Neuron (in vitro differentiated cells): ENCODE measurements at regions not wholly inside any gene's neighbourhood (a gene's known extent, or its start where the extent isn't known, plus 50 kb on each side); places are given as distances from the start of the nearest gene placed in this dataset.

Experiments used
- H2AFZ ChIP-seq: one replicate; pipeline ENCODE4 v1.6.1; 2013; ENCODE audit warnings: low read depth, mild to moderate bottlenecking, inconsistent platforms, low read length, moderate library complexity
- H3K27me3 ChIP-seq: one replicate; pipeline ENCODE4 v1.6.1; 2013; ENCODE audit warnings: low read length; ENCODE audit not compliant: insufficient read depth
- H3K36me3 ChIP-seq: one replicate; pipeline ENCODE4 v1.6.1; 2013; ENCODE audit warnings: low read length; ENCODE audit not compliant: insufficient read depth
- H3K4me1 ChIP-seq: one replicate; pipeline ENCODE4 v1.6.1; 2013; ENCODE audit warnings: low read length; ENCODE audit not compliant: insufficient read depth
- H3K4me3 ChIP-seq: 2 replicates; pipeline ENCODE4 v1.5.1; 2013; ENCODE audit warnings: mild to moderate bottlenecking, low read length, moderate library complexity
- H3K9me3 ChIP-seq: one replicate; pipeline ENCODE4 v1.6.1; 2013; ENCODE audit warnings: low read length

- H2AFZ ChIP-seq = no peak overlapping the region
- H3K4me1 ChIP-seq = no peaks in the 10 kb centered on the region
These were observed 1413.0 kb downstream of the PCDH7 start for GRCh38 chr4:32133141-32133540.

GRCh38 chr4:32133734-32134133 lies 1413.6 kb downstream of the PCDH7 start:
- H3K4me3 ChIP-seq = no peak overlapping the region
- H3K9me3 ChIP-seq = no peaks in the 10 kb centered on the region
- no peaks in the 10 kb centered on the region for H3K27me3 ChIP-seq
- no peak overlapping the region for H2AFZ ChIP-seq
- no peaks in the 10 kb centered on the region for H3K36me3 ChIP-seq
- H3K4me1 ChIP-seq = no peaks in the 10 kb centered on the region

More at GRCh38 chr4:32133141-32133540, 1413.0 kb downstream of the PCDH7 start:
- Histone ChIP-seq H3K27me3 (no peaks in the 10 kb centered on the region), H3K36me3 (no peaks in the 10 kb centered on the region), H3K9me3 (no peaks in the 10 kb centered on the region), H3K4me3 (no peak overlapping the region)

DNA sequence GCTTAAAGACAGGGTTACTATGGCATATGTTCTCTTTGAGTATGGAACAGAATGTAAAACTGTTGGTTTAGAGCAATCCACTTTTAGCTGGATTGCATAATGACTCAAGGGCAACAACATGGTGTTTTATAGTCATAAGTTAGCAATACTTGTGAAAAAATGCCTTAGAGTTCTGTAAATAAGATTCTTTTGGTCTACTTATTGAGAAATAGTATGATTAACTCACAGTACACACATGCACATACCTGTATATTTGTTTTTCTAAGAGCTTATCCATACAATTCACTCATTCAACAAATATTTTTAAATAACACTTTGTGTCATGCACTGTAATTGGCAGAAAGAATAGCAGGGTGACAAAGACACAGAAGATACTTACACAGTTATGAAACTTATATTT lies 1415.5 kb downstream of the PCDH7 start:
- no peak overlapping the region for H2AFZ ChIP-seq
- no peaks in the 10 kb centered on the region for H3K36me3 ChIP-seq
- no peaks in the 10 kb centered on the region for H3K27me3 ChIP-seq
- H3K4me3 ChIP-seq = no peak overlapping the region
- no peaks in the 10 kb centered on the region for H3K4me1 ChIP-seq
- H3K9me3 ChIP-seq = no peaks in the 10 kb centered on the region

- Histone ChIP-seq H3K9me3 (no peaks in the 10 kb centered on the region), H3K27me3 (no peaks in the 10 kb centered on the region), H3K4me3 (no peak overlapping the region), H2AFZ (no peak overlapping the region), H3K4me1 (no peaks in the 10 kb centered on the region), H3K36me3 (no peaks in the 10 kb centered on the region)
These were observed 1416.1 kb downstream of the PCDH7 start for GRCh38 chr4:32136081-32136787.

DNA sequence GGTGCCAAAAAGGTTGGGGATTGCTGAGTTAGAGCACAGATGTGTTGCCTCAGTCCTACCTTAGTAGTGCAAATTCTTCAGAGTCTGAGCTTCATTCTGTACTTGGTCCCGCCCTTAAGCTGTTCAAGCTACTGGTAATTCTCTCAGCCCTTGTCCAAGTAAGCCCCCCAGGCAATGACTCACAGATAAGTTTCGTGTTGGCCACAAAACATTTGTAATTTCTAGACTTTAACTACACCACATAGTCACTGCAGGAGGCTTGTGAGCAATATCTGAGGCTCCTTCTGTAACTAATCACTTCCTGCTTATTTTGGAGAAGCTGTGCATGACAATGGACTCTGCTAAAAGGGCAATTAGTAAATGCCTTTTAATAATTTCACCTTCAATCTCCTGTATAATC lies 1420.5 kb downstream of the PCDH7 start:
- Histone ChIP-seq H3K4me3 (no peak overlapping the region), H3K9me3 (no peaks in the 10 kb centered on the region), H3K27me3 (no peaks in the 10 kb centered on the region), H2AFZ (no peak overlapping the region), H3K36me3 (no peaks in the 10 kb centered on the region), H3K4me1 (no peaks in the 10 kb centered on the region)

DNA sequence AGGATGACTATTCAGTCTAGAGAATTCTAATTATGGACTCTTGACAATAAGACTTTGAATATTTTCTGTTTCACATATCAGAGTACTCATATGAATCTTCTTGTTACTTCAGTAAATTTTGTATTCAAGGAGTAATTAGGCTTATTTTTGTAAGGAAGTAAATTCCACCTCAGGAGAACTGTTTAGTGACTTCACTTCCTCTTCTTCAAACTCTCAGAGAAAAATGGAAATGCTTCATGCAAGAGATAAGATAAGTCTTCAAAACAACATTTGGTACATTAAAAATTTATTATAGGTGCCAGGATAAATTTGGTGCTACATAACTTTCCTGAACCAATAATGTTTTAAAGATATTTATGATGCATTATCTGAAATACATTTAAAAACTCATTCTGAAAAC lies 1421.9 kb downstream of the PCDH7 start:
- H3K4me1 ChIP-seq = no peaks in the 10 kb centered on the region
- H2AFZ ChIP-seq = no peak overlapping the region
- H3K36me3 ChIP-seq = no peaks in the 10 kb centered on the region
- H3K27me3 ChIP-seq = no peaks in the 10 kb centered on the region
- no peak overlapping the region for H3K4me3 ChIP-seq
- no peaks in the 10 kb centered on the region for H3K9me3 ChIP-seq

DNA sequence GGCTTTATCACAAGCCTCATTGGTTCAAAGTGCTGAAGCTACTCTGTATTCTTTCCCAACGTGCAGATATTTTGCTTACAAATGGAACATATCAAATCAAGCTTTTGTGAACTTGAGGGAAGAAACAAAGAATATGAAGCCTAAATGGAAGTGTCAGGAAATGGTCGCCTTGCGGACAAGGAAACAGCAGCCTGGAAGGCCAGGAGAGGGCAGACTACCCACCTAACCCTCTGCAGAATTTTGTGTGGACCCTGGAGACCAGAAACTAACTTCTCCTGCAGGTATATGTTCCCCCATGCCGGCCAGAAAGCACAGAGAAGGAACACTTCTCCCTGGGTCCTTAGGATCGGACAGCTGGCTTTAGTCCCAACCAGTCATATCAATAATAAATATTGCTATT lies 1425.8 kb downstream of the PCDH7 start:
- H2AFZ ChIP-seq = no peak overlapping the region

GRCh38 chr4:32147446-32148085 lies 1427.4 kb downstream of the PCDH7 start:
- no peaks in the 10 kb centered on the region for H3K27me3 ChIP-seq
- no peaks in the 10 kb centered on the region for H3K36me3 ChIP-seq
- H3K4me3 ChIP-seq = no peak overlapping the region
- H3K9me3 ChIP-seq = no peaks in the 10 kb centered on the region
- H2AFZ ChIP-seq = no peak overlapping the region
- peaks cover 2% of the 10 kb centered on the region for H3K4me1 ChIP-seq

More for the DNA sequence above, 1425.8 kb downstream of the PCDH7 start:
- Histone ChIP-seq H3K4me1 (peaks cover 2% of the 10 kb centered on the region), H3K36me3 (no peaks in the 10 kb centered on the region), H3K27me3 (no peaks in the 10 kb centered on the region), H3K4me3 (no peak overlapping the region), H3K9me3 (no peaks in the 10 kb centered on the region)

DNA sequence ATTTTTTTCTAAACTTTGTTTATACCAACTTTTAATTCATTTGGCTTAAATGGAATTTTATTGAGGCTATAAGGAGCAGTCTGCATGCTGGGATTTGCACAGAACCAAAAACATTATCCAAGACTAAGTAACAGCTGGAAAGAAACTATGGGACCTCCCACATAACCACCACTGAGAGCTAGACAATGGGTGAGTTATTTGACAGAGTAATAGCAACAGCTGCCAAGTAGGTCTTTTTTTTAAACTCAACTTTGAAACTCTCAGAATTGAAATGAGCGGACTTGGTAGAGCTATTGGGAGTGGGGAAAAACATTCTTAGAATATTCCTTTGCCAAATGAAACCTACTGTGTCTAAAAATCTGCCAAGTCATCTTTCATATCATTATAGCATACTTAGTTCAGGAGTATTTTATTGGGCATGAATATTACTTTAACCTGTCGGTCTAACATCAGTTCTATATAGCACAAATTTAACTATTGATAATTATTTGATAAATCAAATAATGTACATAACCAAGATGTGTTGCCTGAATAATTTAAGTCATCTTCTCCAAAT lies 1428.0 kb downstream of the PCDH7 start:
- Histone ChIP-seq H3K36me3 (no peaks in the 10 kb centered on the region), H3K4me1 (peaks cover 2% of the 10 kb centered on the region), H3K9me3 (no peaks in the 10 kb centered on the region), H2AFZ (no peak overlapping the region), H3K4me3 (no peak overlapping the region), H3K27me3 (no peaks in the 10 kb centered on the region)

- Histone ChIP-seq H3K36me3 (no peaks in the 10 kb centered on the region), H3K27me3 (no peaks in the 10 kb centered on the region), H3K9me3 (no peaks in the 10 kb centered on the region), H3K4me1 (no peaks in the 10 kb centered on the region), H3K4me3 (no peak overlapping the region), H2AFZ (no peak overlapping the region)
These were observed 1438.8 kb downstream of the PCDH7 start for GRCh38 chr4:32158961-32159360.

GRCh38 chr4:32161392-32161791 lies 1441.2 kb downstream of the PCDH7 start:
- Histone ChIP-seq H3K9me3 (no peaks in the 10 kb centered on the region), H3K27me3 (no peaks in the 10 kb centered on the region)

GRCh38 chr4:32163125-32163524 lies 1443.0 kb downstream of the PCDH7 start:
- Histone ChIP-seq H3K4me3 (no peak overlapping the region), H2AFZ (no peak overlapping the region), H3K9me3 (no peaks in the 10 kb centered on the region), H3K4me1 (no peaks in the 10 kb centered on the region), H3K36me3 (no peaks in the 10 kb centered on the region), H3K27me3 (no peaks in the 10 kb centered on the region)

More at GRCh38 chr4:32161392-32161791, 1441.2 kb downstream of the PCDH7 start:
- Histone ChIP-seq H2AFZ (no peak overlapping the region), H3K4me1 (no peaks in the 10 kb centered on the region), H3K36me3 (no peaks in the 10 kb centered on the region), H3K4me3 (no peak overlapping the region)

DNA sequence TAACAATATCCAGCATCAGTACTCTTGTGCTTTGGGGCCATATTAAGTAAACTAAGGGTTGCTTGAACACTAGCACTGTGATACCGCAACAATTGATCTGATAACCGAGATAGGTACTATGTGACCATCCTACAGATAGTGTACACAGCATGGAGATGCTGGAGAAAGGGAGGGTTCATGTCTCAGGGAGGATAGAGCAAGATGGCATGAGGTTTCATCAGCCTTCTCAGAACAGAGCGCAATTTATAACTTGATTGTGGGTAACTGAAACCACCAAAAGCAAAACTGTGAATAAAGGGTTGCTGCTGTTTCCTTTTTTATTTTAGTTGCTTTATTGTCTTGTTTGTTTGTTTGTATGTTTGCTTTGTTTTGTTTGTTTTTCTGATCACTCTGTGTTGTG lies 1449.7 kb downstream of the PCDH7 start:
- Histone ChIP-seq H3K4me3 (no peak overlapping the region), H3K27me3 (no peaks in the 10 kb centered on the region), H2AFZ (no peak overlapping the region), H3K9me3 (no peaks in the 10 kb centered on the region), H3K4me1 (no peaks in the 10 kb centered on the region), H3K36me3 (no peaks in the 10 kb centered on the region)
